NCI-H1930 (cell line): ENCODE measurements at regions not wholly inside any gene's neighbourhood (a gene's known extent, or its start where the extent isn't known, plus 50 kb on each side); places are given as distances from the start of the nearest gene placed in this dataset.
A peak's percentile ranks its signal among the peaks of the same experiment; 100 is the strongest.
"Not testable (repeated sequence)": the region's sequence is repeated elsewhere in the genome, so short reads cannot be mapped to it uniquely, and the experiment has no call there.

Experiments used
- DNase-seq, 2 experiments: peaks; one replicate each; lab custom pipeline; 2025; lab: John Stamatoyannopoulos, UW

GRCh38 chr15:37416103-37416502, 315.8 kb upstream of the MEIS2 start:
- no peak for DNase-seq

GRCh38 chr15:37425541-37425940, 325.2 kb upstream of the MEIS2 start:
- no peak for DNase-seq

GRCh38 chr15:37427393-37427792, 327.0 kb upstream of the MEIS2 start:
- not testable (repeated sequence) for DNase-seq

GRCh38 chr15:37446921-37447320, 346.6 kb upstream of the MEIS2 start:
- DNase-seq, result no peak

GRCh38 chr15:37452498-37452897, 352.1 kb upstream of the MEIS2 start:
- DNase-seq, result no peak

- no peak for DNase-seq
Measured at GRCh38 chr15:37480482-37480881, 380.1 kb upstream of the MEIS2 start.

- no peak for DNase-seq
Measured at GRCh38 chr15:37481126-37481525, 380.8 kb upstream of the MEIS2 start.

GRCh38 chr15:37483779-37484178, 383.4 kb upstream of the MEIS2 start:
- no peak for DNase-seq

- no peak for DNase-seq
Measured at GRCh38 chr15:37485056-37485455, 384.7 kb upstream of the MEIS2 start.

GRCh38 chr15:37490707-37491106, 390.4 kb upstream of the MEIS2 start:
- no peak for DNase-seq

- DNase-seq, result peak in 1 of 2 experiments; percentile 1
Measured at GRCh38 chr15:37516621-37517020, 416.3 kb upstream of the MEIS2 start.

GRCh38 chr15:37517191-37517895, 417.0 kb upstream of the MEIS2 start:
- peak in 1 of 2 experiments; percentile 1 for DNase-seq

GRCh38 chr15:37518436-37518835, 416.0 kb upstream of the TMCO5A start:
- DNase-seq, result no peak

GRCh38 chr15:37520026-37520425, 414.4 kb upstream of the TMCO5A start:
- no peak for DNase-seq

GRCh38 chr15:37520882-37521281, 413.6 kb upstream of the TMCO5A start:
- no peak for DNase-seq

- no peak for DNase-seq
Measured at GRCh38 chr15:37524601-37525000, 409.8 kb upstream of the TMCO5A start.

- no peak for DNase-seq
Measured at GRCh38 chr15:37528432-37528831, 406.0 kb upstream of the TMCO5A start.

GRCh38 chr15:37536967-37537605, 397.4 kb upstream of the TMCO5A start:
- no peak for DNase-seq

GRCh38 chr15:37537802-37538201, 396.6 kb upstream of the TMCO5A start:
- no peak for DNase-seq

- DNase-seq, result no peak
Measured at GRCh38 chr15:37548116-37548515, 386.3 kb upstream of the TMCO5A start.

- DNase-seq, result no peak
Measured at GRCh38 chr15:37550360-37551024, 383.9 kb upstream of the TMCO5A start.

- DNase-seq, result no peak
Measured at GRCh38 chr15:37572401-37572800, 362.0 kb upstream of the TMCO5A start.

- no peak for DNase-seq
Measured at GRCh38 chr15:37574985-37575384, 359.5 kb upstream of the TMCO5A start.
